Hematopoietic multipotent progenitor cell treated with erythropoietin and hydrocortisone succinate and interleukin-3 and kit ligand, for 15 days (in vitro differentiated cells): ENCODE measurements at regions not wholly inside any gene's neighbourhood (a gene's known extent, or its start where the extent isn't known, plus 50 kb on each side); places are given as distances from the start of the nearest gene placed in this dataset.
"Not testable (repeated sequence)": the region's sequence is repeated elsewhere in the genome, so short reads cannot be mapped to it uniquely, and the experiment has no call there.

Experiments
- DNase-seq: peaks from one replicate; pipeline ENCODE4 v3.0.0-alpha.2; 2015; ENCODE audit warnings: low spot score

DNA sequence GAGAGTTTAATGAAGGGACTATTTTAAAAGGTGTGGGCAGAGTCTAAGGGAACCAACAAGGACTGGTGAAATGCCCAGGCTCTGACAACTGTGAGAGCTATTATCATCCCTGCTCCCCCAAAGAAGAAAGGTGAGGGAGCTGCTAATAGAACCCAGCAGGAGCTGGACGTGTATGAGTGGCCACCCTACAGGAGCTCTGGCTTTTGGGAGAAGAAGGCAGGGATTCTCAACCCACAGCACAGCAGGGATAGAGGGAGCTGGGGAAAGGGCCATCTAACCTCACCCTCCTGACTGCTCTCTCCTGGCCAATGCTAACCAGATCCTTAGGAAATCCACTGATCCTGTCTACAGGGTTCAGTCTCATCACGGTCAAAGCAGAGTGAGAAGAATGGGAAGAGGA lies 57.1 kb downstream of the GRIN2B start:
- DNase-seq: no peak

DNA sequence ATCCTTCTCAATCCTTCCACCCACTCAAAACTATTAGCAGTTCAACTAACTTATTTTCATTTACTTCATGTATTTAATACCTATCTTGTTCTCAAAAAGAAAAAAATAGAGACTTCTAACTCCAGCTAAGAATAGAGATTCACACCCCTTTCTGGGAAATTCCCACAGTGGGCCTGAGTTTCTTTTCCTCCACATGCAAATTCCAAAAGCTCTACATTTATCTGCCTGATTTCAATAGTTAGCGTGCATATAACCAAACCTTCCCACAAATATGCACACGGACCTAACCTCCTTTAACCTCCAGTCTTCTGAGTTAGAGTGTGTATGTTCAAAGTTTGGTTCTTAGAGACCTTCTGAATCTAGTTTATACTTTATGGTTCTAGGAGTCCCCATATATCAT lies 62.5 kb downstream of the GRIN2B start:
- no peak for DNase-seq

GRCh38 chr12:13915096-13915495 lies 66.3 kb downstream of the GRIN2B start:
- no peak for DNase-seq

DNA sequence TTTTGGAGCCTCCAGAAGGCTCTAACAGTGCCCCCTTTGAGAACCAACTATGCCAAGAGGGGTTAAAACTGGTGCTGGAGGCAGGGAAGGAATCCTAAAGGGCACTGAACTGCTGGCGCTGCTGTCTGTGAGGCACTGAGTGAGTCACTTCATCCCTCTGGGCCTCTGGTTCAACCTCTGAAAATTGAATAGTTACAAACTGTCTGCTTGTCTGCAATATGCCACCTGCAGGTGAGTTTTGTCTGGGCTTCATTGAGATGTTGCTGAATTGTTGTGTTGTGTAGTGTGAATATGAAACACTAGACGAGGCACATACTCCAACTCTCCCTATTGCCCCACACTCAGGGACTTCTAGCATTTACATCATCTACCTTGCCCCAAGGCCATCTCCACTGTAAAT lies 68.0 kb downstream of the GRIN2B start:
- DNase-seq: no peak

GRCh38 chr12:13911756-13912554 lies 69.4 kb downstream of the GRIN2B start:
- DNase-seq: no peak

DNA sequence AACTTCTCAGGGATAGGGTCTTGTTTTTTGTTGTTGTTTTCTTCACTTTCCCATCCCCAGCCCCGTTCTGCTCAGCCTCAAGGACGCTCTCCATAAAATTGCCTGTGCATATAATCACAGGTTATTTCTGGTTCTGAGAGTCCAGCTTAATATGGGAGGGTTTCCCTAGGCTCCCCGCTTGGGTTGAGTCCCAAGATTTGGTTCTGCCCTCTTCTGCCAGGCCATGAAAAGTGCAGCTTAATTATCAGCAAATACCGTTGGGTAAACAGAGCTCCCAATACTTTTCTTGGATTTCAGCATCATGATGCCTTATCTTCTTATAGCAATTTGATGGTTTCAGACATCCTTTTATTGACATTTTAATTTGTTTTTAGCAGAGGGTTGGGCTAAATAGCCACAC lies 75.6 kb downstream of the GRIN2B start:
- no peak for DNase-seq

GRCh38 chr12:13900718-13901117 lies 80.7 kb downstream of the GRIN2B start:
- no peak for DNase-seq

DNA sequence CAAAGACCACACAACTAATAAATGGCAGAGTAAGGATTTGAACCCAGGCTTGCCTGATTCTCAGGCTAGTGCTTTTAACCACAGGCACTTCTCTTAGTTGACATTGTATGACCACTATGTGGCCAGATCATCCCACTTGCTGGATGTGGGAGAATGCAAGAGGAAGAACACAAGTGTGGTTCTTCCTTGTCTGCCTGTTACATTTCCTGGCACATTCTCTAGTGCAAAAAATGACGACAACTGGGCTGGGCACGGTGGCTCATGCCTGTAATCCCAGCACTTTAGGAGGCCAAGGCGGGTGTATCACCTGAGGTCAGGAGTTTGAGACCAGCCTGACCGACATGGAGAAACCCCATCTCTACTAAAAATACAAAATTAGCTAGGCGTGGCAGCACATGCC lies 83.0 kb downstream of the GRIN2B start:
- not testable (repeated sequence) for DNase-seq

- no peak for DNase-seq
Measured at GRCh38 chr12:13897811-13898210, 83.6 kb downstream of the GRIN2B start.

GRCh38 chr12:13896063-13896626 lies 85.3 kb downstream of the GRIN2B start:
- DNase-seq: no peak

DNA sequence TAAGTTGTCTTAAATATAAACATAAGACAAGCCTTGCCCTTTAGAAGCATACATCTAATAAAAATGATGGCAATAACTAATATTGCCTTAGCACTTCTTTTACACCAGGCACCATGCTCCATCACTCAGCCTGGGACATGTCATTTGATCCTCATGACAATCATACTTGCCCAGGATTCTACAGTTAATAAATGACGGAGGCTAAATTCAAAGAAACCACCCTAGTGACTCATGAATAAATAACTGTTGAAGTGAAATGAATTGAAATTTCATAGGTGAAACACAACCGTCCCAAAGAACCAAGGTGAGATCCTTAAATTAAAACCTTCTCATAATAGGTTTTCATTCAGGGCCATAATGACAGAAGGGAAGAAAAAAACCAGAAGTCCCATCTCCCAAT lies 89.5 kb downstream of the GRIN2B start:
- DNase-seq: no peak

DNA sequence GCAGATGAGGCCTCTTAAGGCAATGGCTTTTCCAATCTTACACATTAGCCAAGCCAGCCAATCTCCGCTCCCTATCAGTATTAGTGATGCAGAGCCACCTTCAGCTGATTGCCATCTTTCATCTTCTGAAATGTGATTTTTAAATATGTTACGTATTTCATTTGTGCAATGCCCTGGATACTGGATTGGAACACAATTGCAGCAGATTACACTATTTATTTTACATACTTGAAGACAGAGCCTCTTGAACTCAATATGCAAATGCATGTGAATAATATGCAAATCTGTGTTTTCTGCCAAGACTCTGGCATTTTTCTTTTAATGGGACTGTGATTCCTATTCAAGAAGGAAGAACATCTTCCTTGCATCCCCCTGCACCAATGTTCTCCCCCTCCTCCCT lies 90.5 kb downstream of the GRIN2B start:
- no peak for DNase-seq

- no peak for DNase-seq
Measured at GRCh38 chr12:13887779-13888388, 93.5 kb downstream of the GRIN2B start.

DNA sequence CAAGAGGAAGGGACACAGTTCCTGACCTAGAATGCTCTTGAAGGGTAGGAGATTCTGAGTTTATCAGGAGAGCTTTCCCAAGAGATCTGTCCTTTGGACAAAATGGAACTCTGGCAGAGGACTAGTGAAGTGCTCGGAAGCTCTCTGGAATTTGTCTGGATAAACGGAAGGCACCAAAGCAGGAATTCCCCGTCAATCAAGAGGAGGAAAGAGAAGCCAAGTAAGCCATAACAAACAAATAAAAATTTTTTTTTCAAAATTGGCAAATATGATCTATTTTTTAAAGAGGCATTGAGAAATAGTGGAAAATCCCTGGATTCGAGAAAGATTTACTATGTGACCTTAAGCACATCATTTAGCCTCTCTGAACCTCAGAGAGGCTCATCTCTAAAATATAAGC lies 99.2 kb downstream of the GRIN2B start:
- no peak for DNase-seq

DNA sequence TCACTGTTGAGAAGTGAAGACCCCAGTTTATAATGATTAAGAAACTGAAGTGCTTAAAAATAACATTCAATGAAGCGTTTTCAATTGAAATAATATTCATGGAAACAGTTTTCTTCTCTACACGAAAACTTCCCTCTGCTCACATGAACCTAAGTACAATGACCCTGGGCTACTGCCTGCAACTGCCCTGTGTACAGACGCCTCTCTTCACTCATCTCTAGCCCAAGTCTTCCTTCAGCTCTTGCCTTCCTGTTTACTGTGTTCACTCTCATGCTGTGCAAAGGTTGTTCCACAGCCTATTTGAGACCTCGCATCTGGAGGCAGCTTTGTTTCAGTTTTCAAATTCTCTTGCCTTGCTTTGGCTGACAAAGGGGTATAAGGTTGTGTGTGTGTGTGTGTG lies 100.8 kb downstream of the GRIN2B start:
- DNase-seq: no peak

DNA sequence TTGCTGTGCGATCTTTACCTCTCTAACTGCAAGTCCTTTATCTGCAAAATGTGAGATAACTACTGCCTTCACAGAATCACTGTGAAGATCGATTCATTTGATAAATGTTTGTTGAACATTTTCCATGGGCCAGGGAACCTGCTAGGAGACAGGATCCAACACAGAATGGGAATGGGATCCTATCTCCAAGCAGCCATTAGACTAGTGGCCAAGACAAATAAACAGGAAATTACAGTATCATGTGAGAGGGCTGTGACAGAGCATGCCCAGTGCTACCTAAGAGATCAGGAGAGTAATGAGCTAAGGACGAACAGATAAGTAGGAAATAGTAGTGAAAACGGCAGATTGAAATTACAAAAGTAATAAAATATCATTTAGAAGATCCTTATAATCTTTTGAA lies 105.7 kb downstream of the GRIN2B start:
- no peak for DNase-seq

DNA sequence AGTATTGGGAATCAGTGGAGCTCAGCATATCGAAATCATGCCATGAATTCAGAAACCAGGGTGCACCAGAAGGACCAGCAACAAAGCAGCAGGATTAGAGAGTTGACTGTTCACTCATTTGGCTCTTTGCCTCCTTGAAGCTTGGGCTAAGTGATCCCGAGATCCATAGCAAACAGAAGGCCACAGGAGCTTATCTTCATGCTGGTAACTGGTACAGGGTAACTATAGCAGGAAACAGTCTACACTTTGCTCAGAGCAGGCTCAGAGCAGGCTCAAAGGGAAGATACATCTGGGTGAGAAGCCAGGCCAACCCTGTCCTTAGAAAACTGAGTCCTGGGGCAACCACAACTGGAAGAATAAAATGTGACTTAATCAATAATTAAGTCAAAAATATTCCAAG lies 111.1 kb downstream of the GRIN2B start:
- DNase-seq: no peak

- DNase-seq: peak; percentile 39
Measured at GRCh38 chr12:13864081-13864673, 117.2 kb downstream of the GRIN2B start.

- no peak for DNase-seq
Measured at GRCh38 chr12:13857750-13858149, 123.7 kb downstream of the GRIN2B start.

DNA sequence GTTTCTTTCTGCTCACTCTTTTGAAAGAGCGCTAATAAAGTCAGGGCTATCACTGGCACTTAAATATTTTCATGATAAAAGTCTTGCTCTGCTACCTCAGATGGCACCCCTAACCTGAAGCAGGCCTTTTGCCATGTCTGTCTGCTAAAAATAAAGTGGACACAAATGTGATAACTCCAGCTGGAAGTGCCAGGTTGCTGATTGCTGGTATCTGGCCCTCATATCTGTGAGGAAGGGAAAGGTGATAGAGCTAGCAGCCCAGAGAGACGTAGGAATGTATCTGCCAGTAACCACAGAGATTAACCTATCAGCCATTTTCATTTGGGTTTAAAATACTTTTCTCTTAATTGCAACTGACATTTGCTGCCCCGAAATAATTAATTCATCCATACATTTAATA lies 127.9 kb downstream of the GRIN2B start:
- DNase-seq: no peak

GRCh38 chr12:13851828-13852227 lies 129.6 kb downstream of the GRIN2B start:
- DNase-seq: no peak

GRCh38 chr12:13849456-13849855 lies 131.9 kb downstream of the GRIN2B start:
- DNase-seq: no peak

- no peak for DNase-seq
Measured at GRCh38 chr12:13843841-13844240, 137.6 kb downstream of the GRIN2B start.
